Putamen (tissue), 1 donor: ENCODE measurements at regions not wholly inside any gene's neighbourhood (a gene's known extent, or its start where the extent isn't known, plus 50 kb on each side); places are given as distances from the start of the nearest gene placed in this dataset.
"Not testable (repeated sequence)": the region's sequence is repeated elsewhere in the genome, so short reads cannot be mapped to it uniquely, and the experiment has no call there.

Experiments used
- DNase-seq: peaks from one replicate; pipeline ENCODE4 v3.0.0-alpha.2; 2016; ENCODE audit warnings: low spot score

- DNase-seq: no peak
Measured at GRCh38 chr2:239803102-239803765, 221.9 kb downstream of the NDUFA10 start.

- DNase-seq: no peak
Measured at GRCh38 chr2:239802185-239802649, 222.9 kb downstream of the NDUFA10 start.

GRCh38 chr2:239801404-239802184 is 223.5 kb downstream of the NDUFA10 start:
- DNase-seq: no peak

GRCh38 chr2:239800785-239801386 is 224.3 kb downstream of the NDUFA10 start:
- DNase-seq: no peak

- DNase-seq: no peak
Measured at GRCh38 chr2:239797316-239797715, 227.8 kb downstream of the NDUFA10 start.

- not testable (repeated sequence) for DNase-seq
Measured at GRCh38 chr2:239795761-239796160, 229.4 kb downstream of the NDUFA10 start.

- no peak for DNase-seq
Measured at GRCh38 chr2:239793836-239794235, 231.3 kb downstream of the NDUFA10 start.

- DNase-seq: no peak
Measured at GRCh38 chr2:239793086-239793485, 232.1 kb downstream of the NDUFA10 start.

GRCh38 chr2:239792405-239793084 is 232.6 kb downstream of the NDUFA10 start:
- no peak for DNase-seq

- DNase-seq: no peak
Measured at GRCh38 chr2:239791526-239792404, 233.4 kb downstream of the NDUFA10 start.

GRCh38 chr2:239790721-239791120 is 234.4 kb downstream of the NDUFA10 start:
- no peak for DNase-seq

GRCh38 chr2:239790313-239790712 is 234.8 kb downstream of the NDUFA10 start:
- no peak for DNase-seq

- DNase-seq: no peak
Measured at GRCh38 chr2:239789711-239790110, 235.4 kb downstream of the NDUFA10 start.

- DNase-seq: no peak
Measured at GRCh38 chr2:239788576-239789098, 236.5 kb downstream of the NDUFA10 start.

GRCh38 chr2:239787538-239788050 is 237.5 kb downstream of the NDUFA10 start:
- no peak for DNase-seq

- no peak for DNase-seq
Measured at GRCh38 chr2:239786791-239787190, 238.4 kb downstream of the NDUFA10 start.

GRCh38 chr2:239781454-239781853 is 243.7 kb downstream of the NDUFA10 start:
- DNase-seq: no peak

- DNase-seq: no peak
Measured at GRCh38 chr2:239780236-239780994, 244.7 kb downstream of the NDUFA10 start.

GRCh38 chr2:239779584-239779983 is 245.6 kb downstream of the NDUFA10 start:
- DNase-seq: no peak
